OCI-LY7 (cell line): ENCODE measurements at regions not wholly inside any gene's neighbourhood (a gene's known extent, or its start where the extent isn't known, plus 50 kb on each side); places are given as distances from the start of the nearest gene placed in this dataset.

ENCODE experiments used
- BruUV-seq: library from RNA; stranded (reverse); fragments of 400-500 nt; replicated peaks from 2 replicates; lab custom pipeline; 2021; lab: Mats Ljungman, UMichigan
- CTCF ChIA-PET: fragments of 300-600 bp; sonication (Branson Sonifier 250); formaldehyde crosslinking; loops from one replicate; lab custom pipeline; 2022; ENCODE audit warnings: antibody characterized with exemption; ENCODE audit not compliant: unreplicated experiment; lab: Charles Lee
- POLR2A ChIA-PET: fragments of 300-600 bp; sonication (Branson Sonifier 250); formaldehyde crosslinking; loops from one replicate; lab custom pipeline; 2022; ENCODE audit warnings: antibody characterized with exemption; lab: Charles Lee
- DNase-seq: peaks from one replicate; pipeline ENCODE4 v3.0.0-alpha.2; 2015; ENCODE audit warnings: low spot score
- H2AFZ ChIP-seq: fragments of 200-600 bp; sonication (generic), shearing (Covaris generic); 2 replicates; pipeline ENCODE4 v1.6.1; 2014; ENCODE audit warnings: mild to moderate bottlenecking, antibody characterized with exemption, low read length, moderate library complexity
- H3K27ac ChIP-seq: fragments of 200-600 bp; sonication (generic); 2 replicates; pipeline ENCODE4 v1.5.1; 2014; ENCODE audit warnings: mixed run types, low read depth, mild to moderate bottlenecking, moderate library complexity, low read length, inconsistent platforms; ENCODE audit not compliant: poor library complexity, severe bottlenecking
- H3K36me3 ChIP-seq: fragments of 200-600 bp; sonication (generic); 2 replicates; pipeline ENCODE4 v1.6.1; 2014; ENCODE audit warnings: mild to moderate bottlenecking, antibody characterized with exemption, low read length, moderate library complexity, mixed read lengths; ENCODE audit not compliant: insufficient read depth
- H3K4me1 ChIP-seq: fragments of 200-600 bp; sonication (generic); 2 replicates; pipeline ENCODE4 v1.5.1; 2014; ENCODE audit warnings: mild to moderate bottlenecking, low read length; ENCODE audit not compliant: insufficient read depth, poor library complexity, severe bottlenecking
- H3K4me2 ChIP-seq: fragments of 200-600 bp; sonication (generic); 2 replicates; pipeline ENCODE4 v1.6.1; 2014; ENCODE audit warnings: mild to moderate bottlenecking, low read length
- H3K4me3 ChIP-seq: fragments of 200-600 bp; sonication (generic); 2 replicates; pipeline ENCODE4 v1.5.1; 2014; ENCODE audit warnings: mild to moderate bottlenecking, low read depth, low read length; ENCODE audit not compliant: poor library complexity, severe bottlenecking
- H3K79me2 ChIP-seq: fragments of 200-600 bp; sonication (generic); 2 replicates; pipeline ENCODE4 v1.6.1; 2016; ENCODE audit warnings: low read depth, mild to moderate bottlenecking, low read length, moderate library complexity, mixed read lengths; ENCODE audit not compliant: insufficient read depth
- H3K9me2 ChIP-seq: fragments of 200-600 bp; sonication (generic); 2 replicates; pipeline ENCODE4 v1.6.1; 2016; ENCODE audit warnings: mild to moderate bottlenecking, low read length, mixed read lengths; ENCODE audit not compliant: insufficient read depth
- H3K9me3 ChIP-seq: fragments of 200-600 bp; sonication (generic); 2 replicates; pipeline ENCODE4 v1.6.1; 2014; ENCODE audit warnings: mild to moderate bottlenecking, mixed run types, low read length, mixed read lengths
- H4K20me1 ChIP-seq: fragments of 200-600 bp; sonication (generic); 2 replicates; pipeline ENCODE4 v1.6.1; 2014; ENCODE audit warnings: mild to moderate bottlenecking, antibody characterized with exemption, low read length, moderate library complexity, mixed read lengths; ENCODE audit not compliant: insufficient read depth
- CTCF ChIP-seq: fragments of 200-600 bp; sonication (generic); conservative IDR thresholded peaks from 2 replicates; pipeline ENCODE4 v1.5.1; 2014; ENCODE audit warnings: mild to moderate bottlenecking, antibody characterized with exemption, low read length, moderate library complexity, mixed read lengths
- EZH2phosphoT487 ChIP-seq: fragments of 200-600 bp; sonication (generic); IDR thresholded peaks from 2 replicates; pipeline ENCODE4 v1.6.1; 2018; ENCODE audit warnings: low read depth, borderline replicate concordance, mild to moderate bottlenecking, mixed run types, antibody characterized with exemption, low read length, moderate library complexity, mixed read lengths
- intact Hi-C: fragments of 100-400 bp; cut with micrococcal nuclease; formaldehyde crosslinking; loops from one replicate; pipeline ENCODE4 v1.10.0; 2022; ENCODE audit not compliant: unreplicated experiment

DNA sequence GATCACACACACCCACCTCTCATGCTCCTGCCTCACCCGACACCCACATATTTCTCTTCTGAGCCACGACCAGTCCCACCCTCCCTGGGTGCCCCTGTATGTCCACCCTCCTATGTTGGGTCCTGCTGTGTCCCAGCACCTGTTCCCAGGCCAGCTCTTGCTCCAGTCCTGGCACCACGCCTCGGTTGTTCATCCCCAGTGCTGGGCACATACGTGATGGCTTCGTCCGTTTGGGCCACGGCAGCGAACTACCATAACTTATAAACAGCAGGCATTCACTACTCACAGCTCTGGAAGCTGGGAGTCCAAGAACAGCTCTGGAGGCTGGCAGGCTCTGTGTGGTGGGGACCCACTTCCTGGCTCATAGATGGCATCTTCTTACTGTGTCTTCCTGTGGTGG lies 116.9 kb downstream of the BRD1 start:
- H3K79me2 ChIP-seq = no peaks in the 10 kb centered on the region

GRCh38 chr22:49709464-49709863 lies 118.2 kb downstream of the BRD1 start:
- no peak for TF ChIP-seq EZH2phosphoT487
- no peak for TF ChIP-seq CTCF
- POLR2A ChIA-PET = no interaction called here
- H3K4me2 ChIP-seq = no peak overlapping the region

More for the DNA sequence above, 116.9 kb downstream of the BRD1 start:
- intact Hi-C loops = no loop called here
- DNase-seq = no peak
- no peaks in the 10 kb centered on the region for H3K9me2 ChIP-seq
- no peak overlapping the region for H3K4me2 ChIP-seq
- H3K9me3 ChIP-seq = no peaks in the 10 kb centered on the region
- no TSS peak for BruUV-seq
- CTCF ChIA-PET = no interaction called here
- H4K20me1 ChIP-seq = no peaks in the 10 kb centered on the region
- H3K27ac ChIP-seq = no peak overlapping the region
- H3K36me3 ChIP-seq = no peaks in the 10 kb centered on the region
- no peaks in the 10 kb centered on the region for H3K4me1 ChIP-seq
- H3K4me3 ChIP-seq = no peak overlapping the region
- POLR2A ChIA-PET = no interaction called here
- TF ChIP-seq CTCF (no peak), EZH2phosphoT487 (no peak)
- no peak overlapping the region for H2AFZ ChIP-seq

GRCh38 chr22:49705972-49706352 lies 121.7 kb downstream of the BRD1 start:
- Histone ChIP-seq H3K4me2 (no peak overlapping the region), H3K4me3 (no peak overlapping the region), H3K4me1 (no peaks in the 10 kb centered on the region), H3K9me3 (peaks cover 15% of the 10 kb centered on the region), H3K9me2 (no peaks in the 10 kb centered on the region), H3K79me2 (no peaks in the 10 kb centered on the region), H3K27ac (no peak overlapping the region), H4K20me1 (no peaks in the 10 kb centered on the region), H3K36me3 (no peaks in the 10 kb centered on the region), H2AFZ (no peak overlapping the region)
- intact Hi-C loops = no loop called here
- DNase-seq = no peak
- ChIA-PET POLR2A (no interaction called here), CTCF (no interaction called here)
- BruUV-seq = no TSS peak
- TF ChIP-seq EZH2phosphoT487 (no peak), CTCF (no peak)

More at GRCh38 chr22:49709464-49709863, 118.2 kb downstream of the BRD1 start:
- no peak overlapping the region for H2AFZ ChIP-seq
- intact Hi-C loops = no loop called here
- BruUV-seq = no TSS peak
- no peaks in the 10 kb centered on the region for H3K9me2 ChIP-seq
- no peak for DNase-seq
- no peaks in the 10 kb centered on the region for H3K9me3 ChIP-seq
- H3K36me3 ChIP-seq = no peaks in the 10 kb centered on the region
- no peaks in the 10 kb centered on the region for H3K4me1 ChIP-seq
- H3K27ac ChIP-seq = no peak overlapping the region
- H4K20me1 ChIP-seq = no peaks in the 10 kb centered on the region
- CTCF ChIA-PET = no interaction called here
- no peaks in the 10 kb centered on the region for H3K79me2 ChIP-seq
- no peak overlapping the region for H3K4me3 ChIP-seq
